NCI-H226 (cell line): ENCODE measurements at regions not wholly inside any gene's neighbourhood (a gene's known extent, or its start where the extent isn't known, plus 50 kb on each side); places are given as distances from the start of the nearest gene placed in this dataset.

ENCODE experiments used
- DNase-seq: peaks from one replicate; pipeline ENCODE4 v3.0.0-alpha.2; 2015

- DNase-seq, result no peak
Measured at GRCh38 chr6:6533176-6533575, 55.3 kb upstream of the LY86 start.

DNA sequence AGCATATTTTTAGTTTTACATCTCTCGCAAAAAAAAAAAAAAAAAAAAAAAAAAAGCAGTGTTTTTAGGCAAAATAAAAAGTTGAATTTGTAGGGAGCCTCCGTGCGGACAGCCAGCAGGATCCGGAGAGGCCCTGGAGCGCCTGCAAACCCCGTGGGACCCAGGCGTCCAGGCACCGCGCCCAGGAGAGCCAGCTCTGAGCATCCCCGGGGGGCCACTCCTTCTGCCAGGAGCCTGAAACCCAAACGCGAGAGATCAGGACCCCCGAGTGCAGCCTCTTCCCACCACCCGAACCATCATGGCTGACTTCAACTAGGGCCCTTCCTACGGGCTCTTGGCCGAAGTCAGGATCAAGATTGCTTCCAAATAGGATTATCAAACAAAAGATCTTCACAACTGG, 54.1 kb upstream of the LY86 start:
- DNase-seq, result no peak

GRCh38 chr6:6537488-6538260, 50.8 kb upstream of the LY86 start:
- DNase-seq, result no peak

DNA sequence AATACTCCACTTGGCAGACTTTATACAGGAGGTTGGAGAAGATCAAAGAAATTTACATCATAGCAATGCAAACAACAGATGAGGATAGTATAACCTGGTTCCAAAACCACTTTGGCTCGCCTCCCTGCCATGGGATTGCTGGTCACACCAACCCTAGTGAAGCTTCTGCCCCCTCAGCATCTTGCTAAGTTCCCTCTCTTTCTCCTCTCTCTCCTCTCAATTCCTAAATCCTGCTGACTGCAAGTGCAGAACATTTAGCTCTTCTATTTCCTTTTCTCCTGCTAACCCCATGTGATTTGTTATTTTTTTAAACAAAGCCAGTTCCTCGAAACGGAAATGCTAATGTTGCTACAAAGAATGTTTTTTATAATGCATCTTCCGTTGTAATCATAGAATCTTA, 50.3 kb upstream of the LY86 start:
- DNase-seq, result no peak
